IPS-20b (cell line): ENCODE measurements at regions not wholly inside any gene's neighbourhood (a gene's known extent, or its start where the extent isn't known, plus 50 kb on each side); places are given as distances from the start of the nearest gene placed in this dataset.

Source experiments
- H3K27ac ChIP-seq: one replicate; pipeline ENCODE4 v1.5.1; 2013; ENCODE audit warnings: low read length
- H3K27me3 ChIP-seq: 2 replicates; pipeline ENCODE4 v1.6.1; 2013; ENCODE audit warnings: mild to moderate bottlenecking, low read length, inconsistent platforms; ENCODE audit not compliant: insufficient read depth
- H3K36me3 ChIP-seq: 2 replicates; pipeline ENCODE4 v1.6.1; 2013; ENCODE audit warnings: low read depth, mild to moderate bottlenecking, inconsistent platforms, low read length, moderate library complexity; ENCODE audit not compliant: insufficient read depth
- H3K4me1 ChIP-seq: 2 replicates; pipeline ENCODE4 v1.6.1; 2013; ENCODE audit warnings: mild to moderate bottlenecking, control low read depth, inconsistent platforms, low read length, moderate library complexity; ENCODE audit not compliant: insufficient read depth
- H3K4me3 ChIP-seq: 2 replicates; pipeline ENCODE4 v1.5.1; 2013; ENCODE audit warnings: mild to moderate bottlenecking, low read length, inconsistent platforms
- H3K9ac ChIP-seq: 2 replicates; pipeline ENCODE4 v1.6.1; 2013; ENCODE audit warnings: low read depth, mild to moderate bottlenecking, inconsistent platforms, low read length, moderate library complexity
- H3K9me3 ChIP-seq: 2 replicates; pipeline ENCODE4 v1.6.1; 2013; ENCODE audit warnings: mild to moderate bottlenecking, low read depth, low read length, inconsistent platforms; ENCODE audit not compliant: insufficient read depth

DNA sequence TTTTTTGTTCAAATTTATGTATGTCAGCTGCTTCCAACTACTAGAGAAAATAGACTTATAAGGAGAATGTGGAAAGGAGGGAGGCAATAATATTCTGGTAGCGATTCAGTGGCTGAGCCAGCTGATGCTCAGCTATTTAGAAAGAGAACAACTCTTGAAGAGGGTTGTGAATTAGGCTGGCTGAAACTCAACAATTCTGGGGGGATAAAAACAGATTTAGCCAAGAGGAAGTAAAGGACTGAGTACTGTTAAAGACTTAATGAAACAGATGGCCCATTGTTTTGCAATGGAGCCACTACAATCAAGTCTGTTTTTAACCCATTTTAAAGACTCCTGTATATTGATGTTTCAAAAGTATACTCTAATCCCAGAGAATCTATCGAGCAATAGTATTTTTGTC, 1058.9 kb downstream of the C4orf33 start:
- H3K9ac ChIP-seq = no peak overlapping the region
- no peaks in the 10 kb centered on the region for H3K27me3 ChIP-seq
- H3K36me3 ChIP-seq = no peaks in the 10 kb centered on the region
- H3K4me1 ChIP-seq = peaks cover 7% of the 10 kb centered on the region; the same call in 1 of the 2 replicates
- H3K4me3 ChIP-seq = no peak overlapping the region
- no peak overlapping the region for H3K27ac ChIP-seq
- H3K9me3 ChIP-seq = no peaks in the 10 kb centered on the region

DNA sequence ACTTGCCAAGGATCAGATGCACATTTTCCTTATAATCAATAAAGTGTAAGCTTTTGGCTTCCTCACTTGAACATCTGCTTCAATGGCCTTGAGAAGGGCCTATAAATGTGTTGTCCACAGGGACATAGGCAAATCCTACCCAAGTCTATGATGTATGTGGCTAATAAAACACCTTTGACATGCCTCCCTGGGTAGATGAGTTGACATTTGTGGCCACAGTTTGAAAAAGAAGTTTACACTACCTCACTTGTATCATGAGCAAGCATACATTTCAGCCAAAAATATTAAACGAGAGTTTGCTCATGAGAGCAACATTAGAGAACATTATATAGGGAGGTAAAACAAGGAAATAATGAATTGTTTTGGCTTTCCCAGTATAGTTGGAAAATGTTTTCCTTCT, 1067.7 kb downstream of the C4orf33 start:
- Histone ChIP-seq H3K4me1 (no peaks in the 10 kb centered on the region), H3K4me3 (no peak overlapping the region), H3K36me3 (no peaks in the 10 kb centered on the region), H3K27ac (no peak overlapping the region), H3K9me3 (no peaks in the 10 kb centered on the region), H3K9ac (no peak overlapping the region), H3K27me3 (no peaks in the 10 kb centered on the region)

DNA sequence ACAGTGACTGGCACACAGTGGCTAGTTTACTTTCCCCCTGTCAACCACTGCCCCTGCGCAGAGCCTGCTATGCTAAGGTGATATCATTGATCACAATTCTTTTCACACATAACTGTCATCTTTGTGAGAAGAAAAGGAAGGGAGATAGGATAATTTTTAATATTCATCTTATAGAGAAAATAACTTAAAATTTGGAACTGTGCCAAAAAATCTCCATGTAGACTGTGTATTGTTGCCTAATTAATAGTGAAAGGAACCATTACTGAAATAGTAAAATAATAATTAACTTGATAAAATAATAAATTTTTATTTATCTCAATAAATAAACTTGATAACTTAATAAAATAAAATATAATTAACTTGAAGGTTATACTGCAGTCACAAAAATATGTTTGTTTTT, 1069.4 kb downstream of the C4orf33 start:
- no peaks in the 10 kb centered on the region for H3K4me1 ChIP-seq
- no peak overlapping the region for H3K4me3 ChIP-seq
- no peaks in the 10 kb centered on the region for H3K36me3 ChIP-seq
- H3K9me3 ChIP-seq = no peaks in the 10 kb centered on the region
- H3K9ac ChIP-seq = no peak overlapping the region
- no peaks in the 10 kb centered on the region for H3K27me3 ChIP-seq
- H3K27ac ChIP-seq = no peak overlapping the region

DNA sequence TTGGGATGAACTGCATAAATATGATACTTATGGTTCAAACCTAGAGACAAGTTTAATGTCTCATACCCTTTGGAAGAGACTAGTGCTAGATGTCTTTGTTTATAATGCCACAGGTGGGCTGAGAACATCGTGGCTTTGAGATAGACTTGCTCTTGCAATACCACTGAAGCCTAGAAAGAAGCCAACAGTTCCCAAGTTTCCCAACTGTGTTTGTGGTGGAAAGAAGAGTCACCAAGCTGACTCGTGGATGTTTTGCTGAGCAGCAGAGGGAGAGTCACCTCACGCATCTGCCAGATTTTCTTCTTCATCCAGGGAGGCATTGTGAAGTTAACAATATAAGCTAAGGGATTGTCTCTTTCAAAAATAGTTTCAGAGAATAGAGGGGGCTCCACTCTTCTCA, 1076.2 kb downstream of the C4orf33 start:
- no peaks in the 10 kb centered on the region for H3K27me3 ChIP-seq
- H3K9me3 ChIP-seq = no peaks in the 10 kb centered on the region
- no peak overlapping the region for H3K27ac ChIP-seq
- no peak overlapping the region for H3K9ac ChIP-seq
- no peaks in the 10 kb centered on the region for H3K4me1 ChIP-seq
- H3K36me3 ChIP-seq = no peaks in the 10 kb centered on the region
- no peak overlapping the region for H3K4me3 ChIP-seq

DNA sequence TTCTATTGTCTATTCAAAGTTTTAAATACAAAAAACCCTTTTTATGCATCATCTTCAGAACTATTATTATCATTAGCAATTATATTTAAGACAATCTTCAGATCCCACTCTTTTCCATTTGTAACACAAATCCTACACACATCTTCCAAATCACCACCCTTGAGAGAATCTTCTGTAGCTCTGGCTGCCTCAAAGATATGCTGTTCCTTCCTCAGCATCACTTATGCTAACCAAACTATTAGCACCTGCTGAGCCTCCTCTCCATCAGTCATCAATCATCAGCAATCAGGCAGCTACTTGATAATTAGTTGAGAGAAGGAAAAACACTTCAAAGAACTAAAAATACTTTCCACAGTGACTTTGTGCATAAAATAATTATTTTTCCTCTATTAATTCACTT, 1082.2 kb downstream of the C4orf33 start:
- H3K27ac ChIP-seq = no peak overlapping the region
- no peaks in the 10 kb centered on the region for H3K27me3 ChIP-seq
- H3K36me3 ChIP-seq = no peaks in the 10 kb centered on the region
- H3K4me1 ChIP-seq = peaks cover 14% of the 10 kb centered on the region; the same call in 1 of the 2 replicates
- no peak overlapping the region for H3K9ac ChIP-seq
- no peak overlapping the region for H3K4me3 ChIP-seq
- H3K9me3 ChIP-seq = no peaks in the 10 kb centered on the region

DNA sequence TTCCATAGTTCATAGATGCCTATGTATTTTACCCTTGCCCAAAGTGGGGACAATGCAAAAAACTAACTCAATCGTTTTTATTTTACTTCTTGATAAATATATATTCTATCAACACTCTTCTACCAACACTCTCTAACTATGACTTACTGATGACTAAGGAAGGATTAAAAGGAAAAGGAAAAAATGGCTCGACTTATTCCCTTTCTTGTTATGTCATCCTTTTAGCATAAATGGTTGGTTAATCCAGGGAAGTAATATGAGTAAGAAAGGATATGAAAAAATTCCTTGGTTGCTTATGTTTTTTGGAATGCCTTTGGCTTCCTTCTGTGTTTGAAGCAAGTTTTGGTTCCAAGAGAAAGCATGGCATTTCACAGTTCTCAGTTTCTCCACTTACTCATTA, 1087.1 kb downstream of the C4orf33 start:
- H3K9ac ChIP-seq = no peak overlapping the region
- H3K27me3 ChIP-seq = no peaks in the 10 kb centered on the region
- H3K36me3 ChIP-seq = no peaks in the 10 kb centered on the region
- H3K9me3 ChIP-seq = no peaks in the 10 kb centered on the region
- peaks cover 18% of the 10 kb centered on the region; the same call in 1 of the 2 replicates for H3K4me1 ChIP-seq
- H3K4me3 ChIP-seq = no peak overlapping the region
- H3K27ac ChIP-seq = no peak overlapping the region

DNA sequence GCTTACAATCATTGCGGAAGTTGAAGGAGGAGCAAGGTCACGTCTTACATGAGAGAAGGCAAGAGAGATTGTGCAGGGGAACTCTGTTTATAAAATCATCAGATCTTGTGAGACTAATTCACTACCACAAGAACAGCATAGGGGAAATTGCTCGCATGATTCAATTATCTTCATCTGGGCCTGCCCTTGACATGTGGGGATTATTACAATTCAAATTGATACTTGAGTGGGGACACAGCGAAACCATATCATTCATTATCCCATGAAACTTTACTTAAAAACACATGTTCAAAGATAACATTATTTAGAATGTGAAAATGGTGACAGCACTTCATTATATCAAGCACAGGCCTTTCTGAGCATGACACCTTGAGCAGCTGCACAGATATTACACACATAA, 1087.8 kb downstream of the C4orf33 start:
- no peaks in the 10 kb centered on the region for H3K27me3 ChIP-seq
- H3K9me3 ChIP-seq = no peaks in the 10 kb centered on the region
- peaks cover 14% of the 10 kb centered on the region; the same call in 1 of the 2 replicates for H3K4me1 ChIP-seq
- no peaks in the 10 kb centered on the region for H3K36me3 ChIP-seq
- no peak overlapping the region for H3K4me3 ChIP-seq
- no peak overlapping the region for H3K9ac ChIP-seq
- H3K27ac ChIP-seq = no peak overlapping the region

DNA sequence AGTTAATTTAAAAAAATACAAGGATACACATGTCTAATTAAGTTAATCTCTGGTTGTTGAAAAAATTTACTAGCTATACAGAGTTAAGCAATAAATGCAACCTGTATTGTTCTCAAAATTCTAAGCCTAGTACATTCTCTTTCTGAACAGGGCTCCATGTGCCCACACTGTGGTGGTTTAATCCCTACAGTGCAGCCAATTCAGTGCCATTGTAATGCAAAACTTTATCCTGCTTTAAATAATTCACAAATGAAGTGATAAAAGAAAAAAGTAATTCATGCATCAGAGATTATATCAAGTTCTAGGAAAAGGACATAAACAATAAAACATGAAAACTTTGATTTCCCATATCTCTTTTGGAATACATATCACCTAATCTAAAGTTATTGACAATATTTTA, 1089.2 kb downstream of the C4orf33 start:
- no peaks in the 10 kb centered on the region for H3K9me3 ChIP-seq
- no peaks in the 10 kb centered on the region for H3K27me3 ChIP-seq
- H3K4me3 ChIP-seq = no peak overlapping the region
- peaks cover 5% of the 10 kb centered on the region; the same call in 1 of the 2 replicates for H3K4me1 ChIP-seq
- no peak overlapping the region for H3K9ac ChIP-seq
- no peak overlapping the region for H3K27ac ChIP-seq
- H3K36me3 ChIP-seq = no peaks in the 10 kb centered on the region

DNA sequence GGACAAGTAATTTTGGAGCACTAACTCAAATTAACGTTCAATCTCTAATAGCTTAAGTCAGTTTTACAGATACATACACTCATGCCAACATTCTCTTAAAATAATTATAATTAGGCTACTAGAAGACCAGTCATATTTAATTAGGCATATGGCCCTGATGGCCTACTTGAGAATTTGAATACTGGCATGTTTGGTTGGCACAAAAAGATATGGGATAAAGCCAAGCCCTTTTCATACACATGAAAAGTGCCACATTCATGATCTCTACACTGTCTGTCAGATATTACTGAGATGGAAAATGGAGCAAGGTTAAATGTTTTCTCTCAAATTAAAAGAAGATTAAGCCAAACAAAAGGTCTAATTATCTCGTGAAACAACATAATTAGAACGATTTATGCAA, 1091.0 kb downstream of the C4orf33 start:
- Histone ChIP-seq H3K36me3 (no peaks in the 10 kb centered on the region), H3K9ac (no peak overlapping the region), H3K9me3 (no peaks in the 10 kb centered on the region), H3K4me3 (no peak overlapping the region), H3K4me1 (peaks cover 5% of the 10 kb centered on the region; the same call in 1 of the 2 replicates), H3K27me3 (no peaks in the 10 kb centered on the region), H3K27ac (no peak overlapping the region)

DNA sequence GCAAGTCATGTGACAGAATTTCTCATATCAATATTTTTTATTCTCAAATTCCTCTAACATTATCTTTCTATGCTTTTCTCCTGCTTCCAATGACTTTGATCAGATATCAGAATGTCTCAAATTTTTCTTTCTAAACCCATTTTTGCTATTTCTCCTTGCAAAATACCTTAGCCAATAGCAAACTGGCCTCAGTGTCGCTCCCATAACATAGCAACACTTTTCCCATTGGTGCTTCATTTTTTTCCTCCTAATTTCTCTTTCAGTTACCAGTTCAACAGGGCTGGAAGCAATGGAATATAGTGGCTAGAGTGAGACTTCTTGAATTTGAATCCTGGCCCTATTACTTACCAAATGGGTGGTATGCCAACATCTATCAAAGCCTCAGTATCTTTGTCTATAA, 1091.6 kb downstream of the C4orf33 start:
- Histone ChIP-seq H3K36me3 (no peaks in the 10 kb centered on the region), H3K9ac (no peak overlapping the region), H3K4me1 (peaks cover 5% of the 10 kb centered on the region; the same call in 1 of the 2 replicates), H3K27ac (no peak overlapping the region), H3K9me3 (no peaks in the 10 kb centered on the region), H3K27me3 (no peaks in the 10 kb centered on the region), H3K4me3 (no peak overlapping the region)

DNA sequence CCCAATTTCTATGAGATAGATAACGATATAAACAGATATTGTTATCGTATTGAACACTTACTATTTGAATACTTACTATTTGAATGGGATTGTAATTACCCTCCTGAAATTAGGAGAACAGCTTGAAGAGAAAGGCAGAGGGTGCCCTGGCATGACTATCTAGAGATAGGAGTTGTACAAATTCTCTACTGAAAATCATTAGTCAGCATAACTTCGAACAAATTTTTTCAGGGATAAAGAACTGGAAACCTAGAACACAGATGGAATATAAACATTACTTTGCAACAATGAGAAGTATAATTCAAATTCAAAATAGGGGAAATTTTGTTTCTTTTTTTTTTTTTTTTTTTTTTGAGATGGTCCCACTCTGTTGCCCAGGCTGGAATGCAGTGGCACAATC, 1096.8 kb downstream of the C4orf33 start:
- Histone ChIP-seq H3K27me3 (no peaks in the 10 kb centered on the region), H3K9me3 (no peaks in the 10 kb centered on the region), H3K27ac (no peak overlapping the region), H3K4me1 (no peaks in the 10 kb centered on the region), H3K4me3 (no peak overlapping the region), H3K36me3 (no peaks in the 10 kb centered on the region), H3K9ac (no peak overlapping the region)

DNA sequence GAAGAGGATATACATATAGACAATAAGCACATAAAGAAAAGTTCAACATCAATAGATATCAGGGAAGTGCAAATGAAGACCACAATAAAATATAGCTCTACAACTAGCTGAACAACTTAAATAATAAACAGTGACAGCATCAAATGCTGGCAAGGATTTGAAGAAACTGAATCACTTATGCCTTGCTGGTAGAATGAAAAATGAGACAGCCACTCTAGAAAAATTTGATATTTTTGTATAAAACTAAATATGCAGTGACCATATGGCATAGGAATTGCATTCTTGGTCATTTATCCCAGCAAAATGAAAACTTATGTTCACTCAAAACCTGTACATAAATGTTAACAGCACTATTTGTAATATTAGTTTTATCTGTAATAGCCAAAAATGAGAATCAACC, 1102.0 kb downstream of the C4orf33 start:
- Histone ChIP-seq H3K9ac (no peak overlapping the region), H3K9me3 (peaks cover 14% of the 10 kb centered on the region), H3K27ac (no peak overlapping the region), H3K4me1 (no peaks in the 10 kb centered on the region), H3K36me3 (no peaks in the 10 kb centered on the region), H3K4me3 (no peak overlapping the region), H3K27me3 (no peaks in the 10 kb centered on the region)

DNA sequence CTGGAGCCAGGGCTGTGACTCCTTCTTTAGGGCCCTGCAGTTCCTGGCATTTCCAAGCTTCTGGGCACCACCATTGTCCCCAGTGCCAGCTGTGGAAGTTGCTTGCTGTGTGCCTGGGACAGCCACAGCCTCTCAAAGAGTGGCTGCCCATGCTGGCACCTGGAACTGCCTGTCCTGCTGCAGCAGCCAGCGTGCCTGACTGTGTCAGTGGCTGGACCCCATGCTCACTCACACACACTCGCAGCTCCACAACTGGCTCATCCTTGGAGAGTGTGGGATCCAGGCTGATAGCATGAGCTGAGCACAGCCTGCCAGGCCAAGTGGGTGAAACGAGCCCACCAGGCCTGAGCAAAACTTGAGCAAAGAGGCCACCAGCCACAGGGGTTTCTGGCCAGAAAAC, 1107.6 kb downstream of the C4orf33 start:
- H3K27me3 ChIP-seq = no peaks in the 10 kb centered on the region
- peaks cover 18% of the 10 kb centered on the region for H3K9me3 ChIP-seq
- no peaks in the 10 kb centered on the region for H3K36me3 ChIP-seq
- no peak overlapping the region for H3K27ac ChIP-seq
- H3K4me1 ChIP-seq = no peaks in the 10 kb centered on the region
- no peak overlapping the region for H3K9ac ChIP-seq
- no peak overlapping the region for H3K4me3 ChIP-seq
